ENCODE measurements at regions not wholly inside any gene's neighbourhood (a gene's known extent, or its start where the extent isn't known, plus 50 kb on each side); places are given as distances from the start of the nearest gene placed in this dataset.

DNA sequence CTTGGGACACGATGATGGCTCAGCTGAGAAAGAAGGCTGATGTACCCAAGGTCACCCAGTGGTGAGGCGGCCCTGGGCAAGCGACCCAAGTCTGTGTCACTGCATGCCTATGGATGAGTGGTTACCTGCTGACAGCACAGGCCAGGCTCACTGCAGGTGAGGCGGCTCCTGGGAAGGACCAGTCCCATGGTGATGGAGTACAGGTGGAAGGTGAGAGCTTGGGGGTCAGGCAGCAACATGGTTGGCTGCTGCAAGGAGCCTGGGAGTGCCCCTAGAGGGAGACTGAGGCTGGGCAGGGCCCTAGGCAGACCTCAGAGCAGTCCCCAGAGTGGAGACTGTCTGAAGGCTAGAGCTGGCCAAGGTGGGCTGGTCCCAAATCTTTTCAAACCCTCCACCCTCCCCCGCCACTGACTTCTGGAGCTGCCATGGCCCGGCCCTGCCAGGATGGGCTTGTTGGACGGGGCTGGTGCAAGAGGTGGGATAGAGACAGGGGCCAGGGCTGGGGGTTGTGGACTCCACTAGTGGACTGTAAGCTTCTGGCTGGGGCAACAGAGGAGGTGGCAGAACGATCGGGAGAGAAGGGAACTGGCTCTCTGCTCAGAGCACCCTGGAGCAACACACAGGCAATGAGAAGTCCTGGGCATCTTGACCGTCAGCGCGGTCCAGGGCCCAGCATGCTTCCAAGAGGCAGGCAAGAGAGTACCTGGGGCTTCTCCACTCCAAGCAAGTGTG, 72.5 kb upstream of the SLC6A11 start:
- H3K27me3 ChIP-seq (ENCODE audit: control insufficient read depth, insufficient read depth, low read length, poor library complexity, severe bottlenecking) = peaks cover 42% of the 10 kb centered on the region
- H3K4me3 Mint-ChIP-seq = no peak overlapping the region
- H3K9ac ChIP-seq (ENCODE audit: extremely low read depth, low read length, poor library complexity, severe bottlenecking) = no peak overlapping the region
- H3K9me3 ChIP-seq (ENCODE audit: control insufficient read depth, low read length) = no peaks in the 10 kb centered on the region
- TF ChIP-seq, protein P1, sequence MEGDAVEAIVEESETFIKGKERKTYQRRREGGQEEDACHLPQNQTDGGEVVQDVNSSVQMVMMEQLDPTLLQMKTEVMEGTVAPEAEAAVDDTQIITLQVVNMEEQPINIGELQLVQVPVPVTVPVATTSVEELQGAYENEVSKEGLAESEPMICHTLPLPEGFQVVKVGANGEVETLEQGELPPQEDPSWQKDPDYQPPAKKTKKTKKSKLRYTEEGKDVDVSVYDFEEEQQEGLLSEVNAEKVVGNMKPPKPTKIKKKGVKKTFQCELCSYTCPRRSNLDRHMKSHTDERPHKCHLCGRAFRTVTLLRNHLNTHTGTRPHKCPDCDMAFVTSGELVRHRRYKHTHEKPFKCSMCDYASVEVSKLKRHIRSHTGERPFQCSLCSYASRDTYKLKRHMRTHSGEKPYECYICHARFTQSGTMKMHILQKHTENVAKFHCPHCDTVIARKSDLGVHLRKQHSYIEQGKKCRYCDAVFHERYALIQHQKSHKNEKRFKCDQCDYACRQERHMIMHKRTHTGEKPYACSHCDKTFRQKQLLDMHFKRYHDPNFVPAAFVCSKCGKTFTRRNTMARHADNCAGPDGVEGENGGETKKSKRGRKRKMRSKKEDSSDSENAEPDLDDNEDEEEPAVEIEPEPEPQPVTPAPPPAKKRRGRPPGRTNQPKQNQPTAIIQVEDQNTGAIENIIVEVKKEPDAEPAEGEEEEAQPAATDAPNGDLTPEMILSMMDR (conservative IDR thresholded peaks at IDR 0.05) = no peak
- no peaks in the 10 kb centered on the region for H3K36me3 Mint-ChIP-seq (ENCODE audit: low read depth)
- 92 to 93% methylated on average over 7 to 12 of the region's 12 CpGs for WGBS, 2 experiments (ENCODE audit: insufficient coverage in 1 of 2, insufficient read length in 1 of 2)
- H3K9me3 Mint-ChIP-seq = no peaks in the 10 kb centered on the region
- H3K4me1 Mint-ChIP-seq = peaks cover 4% of the 10 kb centered on the region
- no peaks in the 10 kb centered on the region for H3K36me3 ChIP-seq (ENCODE audit: control insufficient read depth, insufficient read depth, low read length)
- H3K4me3 ChIP-seq (ENCODE audit: low read length) = no peak overlapping the region
- H3K4me1 ChIP-seq (ENCODE audit: control insufficient read depth, insufficient read depth, low read length) = no peaks in the 10 kb centered on the region
- no peak overlapping the region for H3K27ac Mint-ChIP-seq
- H3K27me3 Mint-ChIP-seq (ENCODE audit: insufficient read depth) = peaks cover 40% of the 10 kb centered on the region
- no peak for DNase-seq
- no peak overlapping the region for H3K27ac ChIP-seq (ENCODE audit: low read depth, low read length)

DNA sequence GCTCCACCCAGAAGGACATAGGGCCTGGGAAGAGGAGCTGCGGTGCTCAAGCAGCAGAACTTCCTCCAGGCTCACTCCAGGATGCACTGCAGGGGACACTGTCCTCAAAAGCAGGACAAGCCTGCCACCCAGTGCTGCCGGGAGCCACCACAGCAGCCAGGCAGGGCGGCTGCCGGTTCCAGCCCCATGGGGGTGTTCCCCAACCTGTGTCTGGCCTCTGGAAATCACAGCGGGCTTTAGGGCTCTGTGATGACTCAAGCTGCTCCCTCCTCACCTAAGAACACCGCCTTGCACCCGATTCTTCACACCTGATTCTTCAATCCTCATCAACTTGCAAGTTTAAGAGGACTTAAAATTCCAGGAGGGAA, 71.9 kb upstream of the SLC6A11 start:
- Histone ChIP-seq H3K9me3 (ENCODE audit: control insufficient read depth, low read length) (no peaks in the 10 kb centered on the region), H3K4me3 (ENCODE audit: low read length) (no peak overlapping the region), H3K27me3 (ENCODE audit: control insufficient read depth, insufficient read depth, low read length, poor library complexity, severe bottlenecking) (peaks cover 47% of the 10 kb centered on the region), H3K36me3 (ENCODE audit: control insufficient read depth, insufficient read depth, low read length) (no peaks in the 10 kb centered on the region), H3K4me1 (ENCODE audit: control insufficient read depth, insufficient read depth, low read length) (no peaks in the 10 kb centered on the region), H3K9ac (ENCODE audit: extremely low read depth, low read length, poor library complexity, severe bottlenecking) (no peak overlapping the region), H3K27ac (ENCODE audit: low read depth, low read length) (no peak overlapping the region)
- no peaks in the 10 kb centered on the region for H3K9me3 Mint-ChIP-seq
- H3K27me3 Mint-ChIP-seq (ENCODE audit: insufficient read depth) = peaks cover 40% of the 10 kb centered on the region
- no peaks in the 10 kb centered on the region for H3K36me3 Mint-ChIP-seq (ENCODE audit: low read depth)
- no peak overlapping the region for H3K4me3 Mint-ChIP-seq
- no peak overlapping the region for H3K27ac Mint-ChIP-seq
- 42 to 47% methylated on average over 6 to 7 of the region's 7 CpGs for WGBS, 2 experiments (ENCODE audit: insufficient coverage in 1 of 2, insufficient read length in 1 of 2)
- DNase-seq = peak; percentile 89
- peaks cover 4% of the 10 kb centered on the region for H3K4me1 Mint-ChIP-seq
- TF ChIP-seq, protein P1 (conservative IDR thresholded peaks at IDR 0.05) = peak; percentile 66

DNA sequence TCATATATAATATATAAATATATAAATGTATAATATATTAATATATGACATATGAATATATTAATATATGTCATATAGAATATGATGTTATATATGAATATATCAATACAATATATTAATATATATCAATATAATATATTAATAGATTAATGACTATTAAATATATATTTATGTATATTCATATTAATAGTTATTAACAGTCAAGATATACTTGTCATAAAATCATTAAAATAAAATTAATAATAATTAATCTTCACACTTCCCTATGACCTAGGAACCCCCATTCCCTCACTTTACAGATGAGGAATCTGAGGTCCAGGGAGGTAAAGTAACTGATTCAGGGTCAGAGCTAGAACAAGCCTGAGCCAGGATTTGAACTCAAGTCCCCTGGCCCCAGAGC, 70.6 kb upstream of the SLC6A11 start:
- H3K9ac ChIP-seq (ENCODE audit: extremely low read depth, low read length, poor library complexity, severe bottlenecking) = no peak overlapping the region
- Mint-ChIP-seq H3K27ac (no peak overlapping the region), H3K4me1 (peaks cover 4% of the 10 kb centered on the region), H3K27me3 (ENCODE audit: insufficient read depth) (peaks cover 36% of the 10 kb centered on the region), H3K4me3 (no peak overlapping the region), H3K36me3 (ENCODE audit: low read depth) (no peaks in the 10 kb centered on the region), H3K9me3 (no peaks in the 10 kb centered on the region)
- no peaks in the 10 kb centered on the region for H3K9me3 ChIP-seq (ENCODE audit: control insufficient read depth, low read length)
- H3K4me3 ChIP-seq (ENCODE audit: low read length) = no peak overlapping the region
- no peaks in the 10 kb centered on the region for H3K36me3 ChIP-seq (ENCODE audit: control insufficient read depth, insufficient read depth, low read length)
- H3K4me1 ChIP-seq (ENCODE audit: control insufficient read depth, insufficient read depth, low read length) = no peaks in the 10 kb centered on the region
- TF ChIP-seq, protein P1 (conservative IDR thresholded peaks at IDR 0.05) = no peak
- peak; percentile 20 for DNase-seq
- no peak overlapping the region for H3K27ac ChIP-seq (ENCODE audit: low read depth, low read length)
- H3K27me3 ChIP-seq (ENCODE audit: control insufficient read depth, insufficient read depth, low read length, poor library complexity, severe bottlenecking) = peaks cover 46% of the 10 kb centered on the region
